ENCODE measurements at regions not wholly inside any gene's neighbourhood (a gene's known extent, or its start where the extent isn't known, plus 50 kb on each side); places are given as distances from the start of the nearest gene placed in this dataset.

DNA sequence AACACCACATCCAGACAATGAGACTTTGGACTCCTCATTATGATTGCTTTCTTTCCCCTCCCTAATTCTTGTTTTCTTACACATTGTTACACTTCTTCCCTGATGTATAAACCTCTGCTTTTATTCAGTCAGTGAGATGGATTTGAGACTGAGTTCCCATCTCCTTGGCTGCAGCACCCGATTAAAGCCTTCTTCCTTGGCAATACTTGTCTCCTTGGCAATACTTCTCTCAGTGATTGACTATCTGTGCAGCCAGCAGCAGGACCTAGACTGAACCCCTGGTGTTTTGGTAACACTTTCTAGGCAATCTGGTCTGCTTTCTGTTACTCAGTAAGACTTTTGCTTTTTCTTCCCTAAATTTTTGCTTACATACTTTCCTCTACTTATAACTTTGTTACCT, 492.8 kb upstream of the SMC2 start:
- ATAC-seq = no peak
- RAD21 ChIA-PET (ENCODE audit: low non-redundant PET in 1 of 2, low total read pairs in 2 of 2, uncharacterized antibody in 2 of 2, unreplicated experiment in 2 of 2) = no interaction called here

More for the DNA sequence above, 492.8 kb upstream of the SMC2 start:
- no peak for TF ChIP-seq FOSL1 (IDR thresholded peaks at IDR 0.05; ENCODE audit: low read depth)
- no peak for TF ChIP-seq POLR2A (IDR thresholded peaks at IDR 0.05; ENCODE audit: borderline replicate concordance, extremely low read depth, insufficient read depth, insufficient read length)
- no peak for TF ChIP-seq SIN3A (IDR thresholded peaks at IDR 0.05; ENCODE audit: low read depth)
- TF ChIP-seq SRF (IDR thresholded peaks at IDR 0.05; ENCODE audit: low read depth) = no peak
- no peak for TF ChIP-seq ELF1 (IDR thresholded peaks at IDR 0.05; ENCODE audit: borderline replicate concordance, low read depth)
- TF ChIP-seq YY1 (IDR thresholded peaks at IDR 0.05; ENCODE audit: extremely low read depth, insufficient replicate concordance, low read depth, low read length) = no peak
- TF ChIP-seq, protein P1, sequence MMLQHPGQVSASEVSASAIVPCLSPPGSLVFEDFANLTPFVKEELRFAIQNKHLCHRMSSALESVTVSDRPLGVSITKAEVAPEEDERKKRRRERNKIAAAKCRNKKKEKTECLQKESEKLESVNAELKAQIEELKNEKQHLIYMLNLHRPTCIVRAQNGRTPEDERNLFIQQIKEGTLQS (IDR thresholded peaks at IDR 0.05) = no peak
- no peak for TF ChIP-seq CEBPB (IDR thresholded peaks at IDR 0.05; ENCODE audit: low read depth)
- TF ChIP-seq, protein P2, sequence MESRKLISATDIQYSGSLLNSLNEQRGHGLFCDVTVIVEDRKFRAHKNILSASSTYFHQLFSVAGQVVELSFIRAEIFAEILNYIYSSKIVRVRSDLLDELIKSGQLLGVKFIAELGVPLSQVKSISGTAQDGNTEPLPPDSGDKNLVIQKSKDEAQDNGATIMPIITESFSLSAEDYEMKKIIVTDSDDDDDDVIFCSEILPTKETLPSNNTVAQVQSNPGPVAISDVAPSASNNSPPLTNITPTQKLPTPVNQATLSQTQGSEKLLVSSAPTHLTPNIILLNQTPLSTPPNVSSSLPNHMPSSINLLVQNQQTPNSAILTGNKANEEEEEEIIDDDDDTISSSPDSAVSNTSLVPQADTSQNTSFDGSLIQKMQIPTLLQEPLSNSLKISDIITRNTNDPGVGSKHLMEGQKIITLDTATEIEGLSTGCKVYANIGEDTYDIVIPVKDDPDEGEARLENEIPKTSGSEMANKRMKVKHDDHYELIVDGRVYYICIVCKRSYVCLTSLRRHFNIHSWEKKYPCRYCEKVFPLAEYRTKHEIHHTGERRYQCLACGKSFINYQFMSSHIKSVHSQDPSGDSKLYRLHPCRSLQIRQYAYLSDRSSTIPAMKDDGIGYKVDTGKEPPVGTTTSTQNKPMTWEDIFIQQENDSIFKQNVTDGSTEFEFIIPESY (IDR thresholded peaks at IDR 0.05; ENCODE audit: extremely low read depth, insufficient replicate concordance, low read length) = no peak
- TF ChIP-seq, protein P3, sequence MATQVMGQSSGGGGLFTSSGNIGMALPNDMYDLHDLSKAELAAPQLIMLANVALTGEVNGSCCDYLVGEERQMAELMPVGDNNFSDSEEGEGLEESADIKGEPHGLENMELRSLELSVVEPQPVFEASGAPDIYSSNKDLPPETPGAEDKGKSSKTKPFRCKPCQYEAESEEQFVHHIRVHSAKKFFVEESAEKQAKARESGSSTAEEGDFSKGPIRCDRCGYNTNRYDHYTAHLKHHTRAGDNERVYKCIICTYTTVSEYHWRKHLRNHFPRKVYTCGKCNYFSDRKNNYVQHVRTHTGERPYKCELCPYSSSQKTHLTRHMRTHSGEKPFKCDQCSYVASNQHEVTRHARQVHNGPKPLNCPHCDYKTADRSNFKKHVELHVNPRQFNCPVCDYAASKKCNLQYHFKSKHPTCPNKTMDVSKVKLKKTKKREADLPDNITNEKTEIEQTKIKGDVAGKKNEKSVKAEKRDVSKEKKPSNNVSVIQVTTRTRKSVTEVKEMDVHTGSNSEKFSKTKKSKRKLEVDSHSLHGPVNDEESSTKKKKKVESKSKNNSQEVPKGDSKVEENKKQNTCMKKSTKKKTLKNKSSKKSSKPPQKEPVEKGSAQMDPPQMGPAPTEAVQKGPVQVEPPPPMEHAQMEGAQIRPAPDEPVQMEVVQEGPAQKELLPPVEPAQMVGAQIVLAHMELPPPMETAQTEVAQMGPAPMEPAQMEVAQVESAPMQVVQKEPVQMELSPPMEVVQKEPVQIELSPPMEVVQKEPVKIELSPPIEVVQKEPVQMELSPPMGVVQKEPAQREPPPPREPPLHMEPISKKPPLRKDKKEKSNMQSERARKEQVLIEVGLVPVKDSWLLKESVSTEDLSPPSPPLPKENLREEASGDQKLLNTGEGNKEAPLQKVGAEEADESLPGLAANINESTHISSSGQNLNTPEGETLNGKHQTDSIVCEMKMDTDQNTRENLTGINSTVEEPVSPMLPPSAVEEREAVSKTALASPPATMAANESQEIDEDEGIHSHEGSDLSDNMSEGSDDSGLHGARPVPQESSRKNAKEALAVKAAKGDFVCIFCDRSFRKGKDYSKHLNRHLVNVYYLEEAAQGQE (IDR thresholded peaks at IDR 0.05; ENCODE audit: low read depth) = no peak
- TF ChIP-seq ZNF274 (IDR thresholded peaks at IDR 0.05; ENCODE audit: low read depth, low read length) = no peak
- TF ChIP-seq, protein P4, sequence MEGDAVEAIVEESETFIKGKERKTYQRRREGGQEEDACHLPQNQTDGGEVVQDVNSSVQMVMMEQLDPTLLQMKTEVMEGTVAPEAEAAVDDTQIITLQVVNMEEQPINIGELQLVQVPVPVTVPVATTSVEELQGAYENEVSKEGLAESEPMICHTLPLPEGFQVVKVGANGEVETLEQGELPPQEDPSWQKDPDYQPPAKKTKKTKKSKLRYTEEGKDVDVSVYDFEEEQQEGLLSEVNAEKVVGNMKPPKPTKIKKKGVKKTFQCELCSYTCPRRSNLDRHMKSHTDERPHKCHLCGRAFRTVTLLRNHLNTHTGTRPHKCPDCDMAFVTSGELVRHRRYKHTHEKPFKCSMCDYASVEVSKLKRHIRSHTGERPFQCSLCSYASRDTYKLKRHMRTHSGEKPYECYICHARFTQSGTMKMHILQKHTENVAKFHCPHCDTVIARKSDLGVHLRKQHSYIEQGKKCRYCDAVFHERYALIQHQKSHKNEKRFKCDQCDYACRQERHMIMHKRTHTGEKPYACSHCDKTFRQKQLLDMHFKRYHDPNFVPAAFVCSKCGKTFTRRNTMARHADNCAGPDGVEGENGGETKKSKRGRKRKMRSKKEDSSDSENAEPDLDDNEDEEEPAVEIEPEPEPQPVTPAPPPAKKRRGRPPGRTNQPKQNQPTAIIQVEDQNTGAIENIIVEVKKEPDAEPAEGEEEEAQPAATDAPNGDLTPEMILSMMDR (IDR thresholded peaks at IDR 0.05 in 2 of 3, conservative IDR thresholded peaks at IDR 0.05 in 1 of 3; ENCODE audit: borderline replicate concordance in 1 of 3, insufficient read depth in 1 of 3, low read depth in 2 of 3, low read length in 2 of 3) = no peak
- no peak for TF ChIP-seq TCF7L2 (IDR thresholded peaks at IDR 0.05; ENCODE audit: borderline replicate concordance, extremely low read depth, insufficient read depth, insufficient read length)
- TF ChIP-seq ZFX (IDR thresholded peaks at IDR 0.05) = no peak
- no peak for TF ChIP-seq EZH2phosphoT487 (IDR thresholded peaks at IDR 0.05; ENCODE audit: borderline replicate concordance)
- TF ChIP-seq SP1 (IDR thresholded peaks at IDR 0.05; ENCODE audit: low read depth) = no peak
- no peak for TF ChIP-seq EZH2 (IDR thresholded peaks at IDR 0.05)
- TF ChIP-seq, protein P5, sequence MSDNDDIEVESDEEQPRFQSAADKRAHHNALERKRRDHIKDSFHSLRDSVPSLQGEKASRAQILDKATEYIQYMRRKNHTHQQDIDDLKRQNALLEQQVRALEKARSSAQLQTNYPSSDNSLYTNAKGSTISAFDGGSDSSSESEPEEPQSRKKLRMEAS (IDR thresholded peaks at IDR 0.05) = no peak
- no peak for TF ChIP-seq RAD21 (IDR thresholded peaks at IDR 0.05; ENCODE audit: low read depth)
- no peak for TF ChIP-seq POLR2AphosphoS5 (IDR thresholded peaks at IDR 0.05; ENCODE audit: low read depth, low read length)
- no peaks in the 10 kb centered on the region for H3K79me2 ChIP-seq (ENCODE audit: insufficient read depth, low read length)
- ChIA-PET POLR2A (no interaction called here), CTCF (no interaction called here)
- H3K9me2 ChIP-seq (ENCODE audit: insufficient read depth) = no peaks in the 10 kb centered on the region
- BruUV-seq (replicated peaks) = no TSS peak
- H3K4me1 ChIP-seq (ENCODE audit: control insufficient read depth in 1 of 2, insufficient read depth in 2 of 2, low read length in 2 of 2) = no peaks in the 10 kb centered on the region
- no peaks in the 10 kb centered on the region for H3K36me3 ChIP-seq (ENCODE audit: control insufficient read depth in 1 of 2, insufficient read depth in 2 of 2, low read length in 2 of 2)
- H3K4me2 ChIP-seq (ENCODE audit: low read length) = no peak overlapping the region
- no peak overlapping the region for H3K9ac ChIP-seq (ENCODE audit: low read length)
- H3K27ac ChIP-seq (ENCODE audit: low read depth, low read length) = no peak overlapping the region
- H4K20me1 ChIP-seq (ENCODE audit: insufficient read depth) = no peaks in the 10 kb centered on the region
- intact Hi-C loops (cut with micrococcal nuclease) = no loop called here
- peaks cover 0 to 14% of the 10 kb centered on the region in 2 experiments; a peak in 3 of 4 replicates for H3K9me3 ChIP-seq (ENCODE audit: control insufficient read depth in 1 of 2, insufficient read depth in 1 of 2, low read depth in 1 of 2, low read length in 2 of 2)
- H3K27me3 ChIP-seq (ENCODE audit: insufficient read depth, low read length) = no peaks in the 10 kb centered on the region
- no peak overlapping the region for H3K4me3 ChIP-seq (replicated peaks in 1 of 2; ENCODE audit: low read depth in 1 of 2, low read length in 2 of 2)
- DNase-seq (ENCODE audit: low read depth, low spot score) = no peak
- H2AFZ ChIP-seq (ENCODE audit: low read depth, low read length, poor library complexity, severe bottlenecking) = no peak overlapping the region
